SK-N-SH (cell line): ENCODE measurements at regions not wholly inside any gene's neighbourhood (a gene's known extent, or its start where the extent isn't known, plus 50 kb on each side); places are given as distances from the start of the nearest gene placed in this dataset.

Experiments
- CTCF ChIA-PET: fragments of 300-600, 350-600 bp; formaldehyde crosslinking; extraction: SDS; loops from one replicate; lab custom pipeline; 2021; lab: Yijun Ruan, JAX
- POLR2A ChIA-PET: fragments of 350-600 bp; sonication (Branson Sonifier 250); formaldehyde crosslinking; extraction: SDS; loops from one replicate; lab custom pipeline; 2020; ENCODE audit warnings: antibody characterized with exemption, inconsistent platforms; lab: Yijun Ruan, JAX
- DNase-seq: peaks from one replicate; pipeline ENCODE4 v3.0.0; 2012
- H2AFZ ChIP-seq: fragments of 200-600 bp; sonication (generic); 2 replicates; pipeline ENCODE4 v1.8.1; 2016; ENCODE audit warnings: antibody characterized with exemption, mild to moderate bottlenecking, low read depth
- H3F3A ChIP-seq: fragments of 200-600 bp; sonication (generic); replicated peaks from 2 replicates; pipeline ENCODE3; 2016; ENCODE audit warnings: antibody characterized with exemption, mild to moderate bottlenecking; ENCODE audit not compliant: insufficient read depth
- H3K27ac ChIP-seq, 2 experiments: fragments of 200-500 bp in 1 of 2; fragments of 200-600 bp in 1 of 2; sonication (Bioruptor generic) in 1 of 2; sonication (generic), shearing (Covaris generic) in 1 of 2; 2 replicates each; pipeline versions ENCODE4 v1.5.1 to v1.6.1; 2014 to 2016; ENCODE audit warnings: low read depth in 2 of 2, inconsistent platforms in 1 of 2, low read length in 1 of 2, mild to moderate bottlenecking in 1 of 2, mixed read lengths in 1 of 2
- H3K27me3 ChIP-seq: fragments of 200-600 bp; sonication (generic), shearing (Covaris generic); 2 replicates; pipeline ENCODE4 v1.6.1; 2016; ENCODE audit warnings: mixed run types; ENCODE audit not compliant: insufficient read depth
- H3K36me3 ChIP-seq, 2 experiments: fragments of 200-500 bp in 1 of 2; fragments of 200-600 bp in 1 of 2; sonication (Bioruptor generic) in 1 of 2; sonication (generic) in 1 of 2; replicated peaks in 1 of 2; 2 replicates each; pipeline versions ENCODE3 to v1.5.1; 2014 to 2016; ENCODE audit warnings: low read length in 1 of 2, mild to moderate bottlenecking in 1 of 2; ENCODE audit not compliant: insufficient read depth in 2 of 2, control insufficient read depth in 1 of 2
- H3K4me1 ChIP-seq, 2 experiments: fragments of 200-500 bp in 1 of 2; fragments of 200-600 bp in 1 of 2; sonication (Bioruptor generic) in 1 of 2; sonication (generic), shearing (Covaris generic) in 1 of 2; 2 replicates each; pipeline versions ENCODE4 v1.5.1 to v1.6.1; 2014 to 2016; ENCODE audit warnings: low read depth in 1 of 2, low read length in 1 of 2, mixed run types in 1 of 2; ENCODE audit not compliant: insufficient read depth in 2 of 2, control insufficient read depth in 1 of 2
- H3K4me2 ChIP-seq: fragments of 200-600 bp; sonication (generic), shearing (Covaris generic); 2 replicates; pipeline ENCODE4 v1.6.1; 2017; ENCODE audit warnings: mixed run types
- H3K4me3 ChIP-seq, 2 experiments: fragments of 200-500 bp in 1 of 2; fragments of 200-600 bp in 1 of 2; sonication (Bioruptor generic) in 1 of 2; sonication (generic), shearing (Covaris generic) in 1 of 2; 2 replicates each; pipeline versions ENCODE4 v1.5.1 to v1.8.1; 2014 to 2016; ENCODE audit warnings: low read depth in 2 of 2, inconsistent platforms in 1 of 2, low read length in 1 of 2, mild to moderate bottlenecking in 1 of 2, mixed read lengths in 1 of 2, moderate library complexity in 1 of 2
- H3K79me2 ChIP-seq: fragments of 200-600 bp; sonication (generic); 2 replicates; pipeline ENCODE4 v1.8.1; 2017; ENCODE audit warnings: mild to moderate bottlenecking; ENCODE audit not compliant: insufficient read depth
- H3K9ac ChIP-seq: fragments of 200-600 bp; sonication (generic); 2 replicates; pipeline ENCODE4 v1.6.1; 2017; ENCODE audit warnings: mixed run types
- H3K9me2 ChIP-seq: fragments of 200-600 bp; sonication (generic); 2 replicates; pipeline ENCODE4 v1.6.1; 2017; ENCODE audit warnings: mixed run types
- H3K9me3 ChIP-seq: fragments of 200-600 bp; sonication (generic); 2 replicates; pipeline ENCODE4 v1.6.1; 2017; ENCODE audit warnings: mixed run types, mild to moderate bottlenecking, moderate library complexity
- H4K20me1 ChIP-seq: fragments of 200-600 bp; sonication (generic); 2 replicates; pipeline ENCODE4 v1.6.1; 2017; ENCODE audit warnings: mild to moderate bottlenecking, mixed run types; ENCODE audit not compliant: insufficient read depth
- CHD2 ChIP-seq: fragments of 150-350 bp; IDR thresholded peaks from 2 replicates; pipeline ENCODE4 v1.6.1; 2018; ENCODE audit warnings: low read length; ENCODE audit not compliant: partially characterized antibody
- EP300 ChIP-seq, 2 experiments: IDR thresholded peaks; 2 replicates each; pipeline versions ENCODE4 v1.4.0 to v1.6.1; 2012; ENCODE audit warnings: borderline replicate concordance in 1 of 2, low read depth in 1 of 2, low read length in 1 of 2
- GATA2 ChIP-seq: sonication (generic); formaldehyde crosslinking; IDR thresholded peaks from 2 replicates; pipeline ENCODE4 v1.5.0; 2020; ENCODE audit warnings: mild to moderate bottlenecking, missing genetic modification reagents
- MEF2A ChIP-seq: IDR thresholded peaks from 2 replicates; pipeline ENCODE4 v1.4.0; 2012; ENCODE audit warnings: low read depth, borderline replicate concordance
- MXI1 ChIP-seq: IDR thresholded peaks from 2 replicates; pipeline ENCODE4 v1.6.1; 2012; ENCODE audit warnings: mild to moderate bottlenecking, low read depth, low read length, improper control_type of control experiment
- NRF1 ChIP-seq: IDR thresholded peaks from 2 replicates; pipeline ENCODE4 v1.6.1; 2012; ENCODE audit warnings: low read depth, mild to moderate bottlenecking, low read length
- TEAD4 ChIP-seq: IDR thresholded peaks from 2 replicates; pipeline ENCODE4 v1.4.0; 2012; ENCODE audit warnings: mild to moderate bottlenecking, borderline replicate concordance; ENCODE audit not compliant: insufficient read depth
- YY1 ChIP-seq: IDR thresholded peaks from 2 replicates; pipeline ENCODE4 v1.4.0; 2012; ENCODE audit warnings: low read depth, mild to moderate bottlenecking
- WGBS: methylation state at CpG from one replicate; pipeline ENCODE4 v1.1.6; 2017; ENCODE audit warnings: low lambda C conversion rate; 5-methylcytosine and 5-hydroxymethylcytosine counted together
- TF ChIP-seq, protein P1 (sequence below): IDR thresholded peaks from 2 replicates; pipeline ENCODE4 v1.4.0; 2012; ENCODE audit warnings: low read depth, borderline replicate concordance
- TF ChIP-seq, protein P2 (sequence below): IDR thresholded peaks from 2 replicates; pipeline ENCODE4; 2012
- TF ChIP-seq, protein P3 (sequence below): IDR thresholded peaks from 2 replicates; pipeline ENCODE4 v1.6.1; 2012; ENCODE audit warnings: mild to moderate bottlenecking, low read depth, low read length, moderate library complexity

DNA sequence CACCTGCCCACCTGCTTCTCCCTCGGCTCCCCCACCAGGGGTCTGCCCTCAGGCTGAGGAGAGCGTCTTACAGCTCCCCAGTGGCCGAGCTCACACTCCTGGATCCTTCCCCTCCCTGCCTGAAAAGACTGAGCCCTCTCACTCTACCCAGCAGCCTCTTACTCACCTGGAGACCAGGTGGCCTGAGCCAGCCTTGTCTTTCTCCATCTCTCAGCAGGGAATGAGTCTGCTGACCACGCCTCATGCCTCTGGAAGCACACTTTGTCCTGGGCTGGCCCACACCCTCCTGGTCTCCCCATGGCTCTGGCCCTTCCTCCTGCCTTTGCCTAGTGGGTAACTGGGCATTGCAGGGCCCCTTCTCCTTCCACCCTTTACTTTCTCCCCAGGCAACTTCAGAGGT is 177.2 kb downstream of the ENGASE start:
- no peak overlapping the region for H3K4me3 ChIP-seq
- H3F3A ChIP-seq: no peaks in the 10 kb centered on the region
- no peaks in the 10 kb centered on the region for H3K36me3 ChIP-seq
- H3K27me3 ChIP-seq: peaks cover 4% of the 10 kb centered on the region
- DNase-seq: no peak
- H3K79me2 ChIP-seq: no peaks in the 10 kb centered on the region
- H4K20me1 ChIP-seq: no peaks in the 10 kb centered on the region
- no peak overlapping the region for H3K9ac ChIP-seq
- 15% methylated on average over 4 of the region's 4 CpGs for WGBS
- H2AFZ ChIP-seq: no peak overlapping the region
- no peaks in the 10 kb centered on the region for H3K9me3 ChIP-seq
- no peaks in the 10 kb centered on the region for H3K9me2 ChIP-seq
- POLR2A ChIA-PET: no interaction called here
- no peak for TF ChIP-seq MXI1
- TF ChIP-seq, protein P1, sequence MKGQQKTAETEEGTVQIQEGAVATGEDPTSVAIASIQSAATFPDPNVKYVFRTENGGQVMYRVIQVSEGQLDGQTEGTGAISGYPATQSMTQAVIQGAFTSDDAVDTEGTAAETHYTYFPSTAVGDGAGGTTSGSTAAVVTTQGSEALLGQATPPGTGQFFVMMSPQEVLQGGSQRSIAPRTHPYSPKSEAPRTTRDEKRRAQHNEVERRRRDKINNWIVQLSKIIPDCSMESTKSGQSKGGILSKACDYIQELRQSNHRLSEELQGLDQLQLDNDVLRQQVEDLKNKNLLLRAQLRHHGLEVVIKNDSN: no peak
- TF ChIP-seq CHD2: no peak
- TF ChIP-seq NRF1: no peak
- no peak for TF ChIP-seq GATA2 (CRISPR knock-in tag)
- no peak for TF ChIP-seq MEF2A
- TF ChIP-seq, protein P2, sequence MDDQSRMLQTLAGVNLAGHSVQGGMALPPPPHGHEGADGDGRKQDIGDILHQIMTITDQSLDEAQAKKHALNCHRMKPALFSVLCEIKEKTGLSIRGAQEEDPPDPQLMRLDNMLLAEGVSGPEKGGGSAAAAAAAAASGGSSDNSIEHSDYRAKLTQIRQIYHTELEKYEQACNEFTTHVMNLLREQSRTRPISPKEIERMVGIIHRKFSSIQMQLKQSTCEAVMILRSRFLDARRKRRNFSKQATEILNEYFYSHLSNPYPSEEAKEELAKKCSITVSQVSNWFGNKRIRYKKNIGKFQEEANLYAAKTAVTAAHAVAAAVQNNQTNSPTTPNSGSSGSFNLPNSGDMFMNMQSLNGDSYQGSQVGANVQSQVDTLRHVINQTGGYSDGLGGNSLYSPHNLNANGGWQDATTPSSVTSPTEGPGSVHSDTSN: no peak
- no peak for TF ChIP-seq EP300 (IDR thresholded peaks at IDR 0.05; ENCODE audit: borderline replicate concordance in 1 of 2, low read depth in 1 of 2, low read length in 1 of 2)
- TF ChIP-seq, protein P3, sequence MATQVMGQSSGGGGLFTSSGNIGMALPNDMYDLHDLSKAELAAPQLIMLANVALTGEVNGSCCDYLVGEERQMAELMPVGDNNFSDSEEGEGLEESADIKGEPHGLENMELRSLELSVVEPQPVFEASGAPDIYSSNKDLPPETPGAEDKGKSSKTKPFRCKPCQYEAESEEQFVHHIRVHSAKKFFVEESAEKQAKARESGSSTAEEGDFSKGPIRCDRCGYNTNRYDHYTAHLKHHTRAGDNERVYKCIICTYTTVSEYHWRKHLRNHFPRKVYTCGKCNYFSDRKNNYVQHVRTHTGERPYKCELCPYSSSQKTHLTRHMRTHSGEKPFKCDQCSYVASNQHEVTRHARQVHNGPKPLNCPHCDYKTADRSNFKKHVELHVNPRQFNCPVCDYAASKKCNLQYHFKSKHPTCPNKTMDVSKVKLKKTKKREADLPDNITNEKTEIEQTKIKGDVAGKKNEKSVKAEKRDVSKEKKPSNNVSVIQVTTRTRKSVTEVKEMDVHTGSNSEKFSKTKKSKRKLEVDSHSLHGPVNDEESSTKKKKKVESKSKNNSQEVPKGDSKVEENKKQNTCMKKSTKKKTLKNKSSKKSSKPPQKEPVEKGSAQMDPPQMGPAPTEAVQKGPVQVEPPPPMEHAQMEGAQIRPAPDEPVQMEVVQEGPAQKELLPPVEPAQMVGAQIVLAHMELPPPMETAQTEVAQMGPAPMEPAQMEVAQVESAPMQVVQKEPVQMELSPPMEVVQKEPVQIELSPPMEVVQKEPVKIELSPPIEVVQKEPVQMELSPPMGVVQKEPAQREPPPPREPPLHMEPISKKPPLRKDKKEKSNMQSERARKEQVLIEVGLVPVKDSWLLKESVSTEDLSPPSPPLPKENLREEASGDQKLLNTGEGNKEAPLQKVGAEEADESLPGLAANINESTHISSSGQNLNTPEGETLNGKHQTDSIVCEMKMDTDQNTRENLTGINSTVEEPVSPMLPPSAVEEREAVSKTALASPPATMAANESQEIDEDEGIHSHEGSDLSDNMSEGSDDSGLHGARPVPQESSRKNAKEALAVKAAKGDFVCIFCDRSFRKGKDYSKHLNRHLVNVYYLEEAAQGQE: no peak
- no peak for TF ChIP-seq TEAD4
- TF ChIP-seq YY1: no peak
- no peak overlapping the region for H3K27ac ChIP-seq
- CTCF ChIA-PET: interaction anchor here (1.0 to 1.2 kb wide), 2 partner anchors 49 to 64 kb away, joined by 3 to 5 read pairs; no protein-coding TSS in a partner anchor
- peaks cover 0 to 25% of the 10 kb centered on the region in 2 experiments; a peak in 1 of 4 replicates for H3K4me1 ChIP-seq
- no peak overlapping the region for H3K4me2 ChIP-seq
